Fibroblast of lung (primary cell): ENCODE measurements at regions not wholly inside any gene's neighbourhood (a gene's known extent, or its start where the extent isn't known, plus 50 kb on each side); places are given as distances from the start of the nearest gene placed in this dataset.

ENCODE experiments used
- CTCF ChIP-seq, 2 donors: IDR thresholded peaks in 1 of 2; conservative IDR thresholded peaks in 1 of 2; 1 replicate in 1 of 2; 2 replicates in 1 of 2; pipeline ENCODE4 v1.5.1; 2011 to 2012; ENCODE audit warnings: low read length in 2 of 2, control low read depth in 1 of 2, inconsistent platforms in 1 of 2, low read depth in 1 of 2, mild to moderate bottlenecking in 1 of 2
- EZH2 ChIP-seq: IDR thresholded peaks from 2 replicates; pipeline ENCODE4 v1.5.1; 2012; ENCODE audit warnings: low read length, control low read depth, mild to moderate bottlenecking; ENCODE audit errors: missing control alignments

DNA sequence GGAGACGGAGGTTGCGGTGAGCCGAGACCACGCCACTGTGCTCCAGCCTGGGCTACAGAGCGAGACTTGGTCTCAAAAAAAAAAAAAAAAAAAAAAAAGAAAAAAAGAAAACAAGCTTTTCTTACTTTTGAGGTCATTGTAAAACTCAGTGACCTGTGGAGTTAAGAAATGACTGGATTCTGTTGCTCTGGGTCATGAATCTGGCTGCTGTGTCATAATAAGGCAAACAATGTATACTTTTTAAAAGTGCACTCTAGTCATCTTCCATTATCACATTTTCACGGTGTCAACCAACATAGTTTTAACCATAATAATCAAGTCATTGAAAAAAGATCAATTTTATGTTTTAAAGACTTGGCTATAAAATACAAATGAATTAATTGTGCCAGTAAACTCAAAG, 1186.6 kb downstream of the DIAPH3 start:
- TF ChIP-seq CTCF (conservative IDR thresholded peaks at IDR 0.05 in 1 of 2, IDR thresholded peaks at IDR 0.05 in 1 of 2; ENCODE audit: low read depth in 1 of 2, low read length in 2 of 2) (no peak), EZH2 (no peak)
